HL-60 (cell line): ENCODE measurements at regions not wholly inside any gene's neighbourhood (a gene's known extent, or its start where the extent isn't known, plus 50 kb on each side); places are given as distances from the start of the nearest gene placed in this dataset.

Experiments used
- POLR2AphosphoS5 ChIP-seq: IDR thresholded peaks from 2 replicates; pipeline ENCODE4 v1.6.1; 2012; ENCODE audit warnings: low read depth
- TF ChIP-seq, protein P1 (sequence below): IDR thresholded peaks from one replicate; pipeline ENCODE4 v1.5.1; 2011; ENCODE audit warnings: low read length, control low read depth, inconsistent platforms; ENCODE audit not compliant: insufficient read depth

GRCh38 chr15:63434576-63435186 lies 53.0 kb upstream of the CA12 start:
- TF ChIP-seq, protein P1, sequence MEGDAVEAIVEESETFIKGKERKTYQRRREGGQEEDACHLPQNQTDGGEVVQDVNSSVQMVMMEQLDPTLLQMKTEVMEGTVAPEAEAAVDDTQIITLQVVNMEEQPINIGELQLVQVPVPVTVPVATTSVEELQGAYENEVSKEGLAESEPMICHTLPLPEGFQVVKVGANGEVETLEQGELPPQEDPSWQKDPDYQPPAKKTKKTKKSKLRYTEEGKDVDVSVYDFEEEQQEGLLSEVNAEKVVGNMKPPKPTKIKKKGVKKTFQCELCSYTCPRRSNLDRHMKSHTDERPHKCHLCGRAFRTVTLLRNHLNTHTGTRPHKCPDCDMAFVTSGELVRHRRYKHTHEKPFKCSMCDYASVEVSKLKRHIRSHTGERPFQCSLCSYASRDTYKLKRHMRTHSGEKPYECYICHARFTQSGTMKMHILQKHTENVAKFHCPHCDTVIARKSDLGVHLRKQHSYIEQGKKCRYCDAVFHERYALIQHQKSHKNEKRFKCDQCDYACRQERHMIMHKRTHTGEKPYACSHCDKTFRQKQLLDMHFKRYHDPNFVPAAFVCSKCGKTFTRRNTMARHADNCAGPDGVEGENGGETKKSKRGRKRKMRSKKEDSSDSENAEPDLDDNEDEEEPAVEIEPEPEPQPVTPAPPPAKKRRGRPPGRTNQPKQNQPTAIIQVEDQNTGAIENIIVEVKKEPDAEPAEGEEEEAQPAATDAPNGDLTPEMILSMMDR: no peak
- TF ChIP-seq POLR2AphosphoS5: no peak
